HEK293 (cell line): ENCODE measurements at regions not wholly inside any gene's neighbourhood (a gene's known extent, or its start where the extent isn't known, plus 50 kb on each side); places are given as distances from the start of the nearest gene placed in this dataset.

Experiments used
- CTCF ChIA-PET: fragments of 350-600 bp; formaldehyde crosslinking; extraction: SDS; loops from one replicate; lab custom pipeline; 2021; ENCODE audit warnings: antibody characterized with exemption; lab: Yijun Ruan, JAX
- POLR2A ChIA-PET: fragments of 300-600 bp; formaldehyde crosslinking; extraction: SDS; loops from one replicate; lab custom pipeline; 2020; ENCODE audit warnings: antibody characterized with exemption, inconsistent platforms; lab: Yijun Ruan, JAX
- H3K27ac ChIP-seq: fragments of 200-500 bp; sonication (Bioruptor generic); 2 replicates; pipeline ENCODE4 v1.5.1; 2014; ENCODE audit warnings: low read depth, low read length, control low read depth, inconsistent platforms; ENCODE audit errors: extremely low read depth
- H3K36me3 ChIP-seq, 2 experiments: fragments of 200-500 bp in 1 of 2; sonication (Bioruptor generic) in 1 of 2; 1 replicate in 1 of 2; 2 replicates in 1 of 2; pipeline ENCODE4 v1.5.1; 2014 to 2017; ENCODE audit warnings: inconsistent platforms in 2 of 2, low read length in 2 of 2; ENCODE audit not compliant: control insufficient read depth in 2 of 2, insufficient read depth in 1 of 2
- H3K4me1 ChIP-seq: fragments of 200-500 bp; sonication (Bioruptor generic); 2 replicates; pipeline ENCODE4 v1.5.1; 2014; ENCODE audit warnings: mild to moderate bottlenecking, low read length, inconsistent platforms; ENCODE audit not compliant: control insufficient read depth, insufficient read depth
- H3K4me3 ChIP-seq: 2 replicates; pipeline ENCODE4 v1.5.1; 2011; ENCODE audit warnings: low read depth, mild to moderate bottlenecking, control low read depth, low read length, moderate library complexity
- H3K9me3 ChIP-seq: fragments of 200-500 bp; sonication (Bioruptor generic); 2 replicates; pipeline ENCODE4 v1.5.1; 2014; ENCODE audit warnings: low read depth, low read length, inconsistent platforms; ENCODE audit not compliant: control insufficient read depth, insufficient read depth
- GLI4 ChIP-seq: fragments of 450-650 bp; formaldehyde crosslinking; IDR thresholded peaks from 2 replicates; pipeline ENCODE4 v1.5.1; 2016; ENCODE audit warnings: missing biosample characterization, missing genetic modification characterization
- OSR2 ChIP-seq: fragments of 450-650 bp; formaldehyde crosslinking; IDR thresholded peaks from 2 replicates; pipeline ENCODE4 v1.5.1; 2016; ENCODE audit warnings: missing biosample characterization, missing genetic modification characterization
- RBAK ChIP-seq: fragments of 450-650 bp; formaldehyde crosslinking; IDR thresholded peaks from 2 replicates; pipeline ENCODE4 v1.5.1; 2016; ENCODE audit warnings: missing biosample characterization, missing genetic modification characterization
- SALL2 ChIP-seq: fragments of 450-650 bp; formaldehyde crosslinking; IDR thresholded peaks from 2 replicates; pipeline ENCODE4 v1.5.0; 2017; ENCODE audit warnings: missing biosample characterization, mild to moderate bottlenecking, missing genetic modification characterization, borderline replicate concordance
- SP3 ChIP-seq: fragments of 450-650 bp; formaldehyde crosslinking; IDR thresholded peaks from 2 replicates; pipeline ENCODE4 v1.5.1; 2016; ENCODE audit warnings: missing biosample characterization, missing genetic modification characterization
- ZNF37A ChIP-seq: fragments of 450-650 bp; IDR thresholded peaks from 2 replicates; pipeline ENCODE4 v1.5.1; 2018; ENCODE audit warnings: missing biosample characterization, missing genetic modification characterization
- ZNF626 ChIP-seq: fragments of 450-650 bp; sonication (Bioruptor Pico); formaldehyde crosslinking; IDR thresholded peaks from 2 replicates; pipeline ENCODE4 v1.5.1; 2018; ENCODE audit warnings: missing biosample characterization, missing genetic modification characterization, inconsistent platforms
- ZNF768 ChIP-seq: fragments of 450-650 bp; formaldehyde crosslinking; IDR thresholded peaks from 2 replicates; pipeline ENCODE4 v1.5.1; 2018; ENCODE audit warnings: missing biosample characterization, mild to moderate bottlenecking, missing genetic modification characterization
- TF ChIP-seq, protein P1 (sequence below): fragments of 450-650 bp; formaldehyde crosslinking; IDR thresholded peaks from 2 replicates; pipeline ENCODE4 v1.5.1; 2016; ENCODE audit warnings: missing biosample characterization, missing genetic modification characterization
- TF ChIP-seq, protein P2 (sequence below): fragments of 450-650 bp; IDR thresholded peaks from 2 replicates; pipeline ENCODE4 v1.5.1; 2018; ENCODE audit warnings: missing biosample characterization, mild to moderate bottlenecking, missing genetic modification characterization

DNA sequence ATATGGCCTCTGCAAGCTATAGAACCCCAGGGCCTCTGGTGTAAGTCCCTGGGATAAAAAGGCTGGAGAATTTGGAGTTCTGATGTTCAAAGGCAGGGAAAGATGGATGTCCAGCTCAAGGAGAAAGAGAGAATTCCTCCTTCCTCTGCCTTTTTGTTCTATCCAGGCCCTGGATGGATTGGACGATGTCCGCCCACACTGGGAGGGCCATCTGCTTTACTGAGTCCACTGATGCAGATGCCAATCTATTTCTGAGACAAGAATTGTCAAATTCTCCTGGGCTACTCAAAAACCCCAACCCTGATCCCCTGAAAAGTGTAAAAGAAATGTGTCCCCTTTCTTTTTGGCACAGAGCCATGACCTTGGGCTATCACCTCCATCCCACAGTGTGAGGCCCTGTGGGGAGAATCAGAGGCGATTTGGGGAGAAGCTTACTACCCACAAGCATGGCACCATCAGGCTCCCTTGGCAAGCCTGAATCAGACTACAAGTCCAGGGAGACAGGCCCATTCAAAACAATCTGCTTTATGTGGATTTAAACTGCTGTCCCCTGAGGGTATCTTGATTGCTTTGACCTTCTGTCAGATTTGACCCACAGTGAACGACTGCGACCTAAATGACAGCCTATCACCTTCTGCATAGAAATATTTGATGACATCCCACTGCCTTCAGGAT, 334.0 kb downstream of the NUAK1 start:
- Histone ChIP-seq H3K27ac (no peak overlapping the region), H3K4me1 (no peaks in the 10 kb centered on the region), H3K4me3 (no peak overlapping the region), H3K36me3 (no peaks in the 10 kb centered on the region), H3K9me3 (no peaks in the 10 kb centered on the region)
- TF ChIP-seq ZNF768 (no peak), RBAK (tag by site-specific recombination) (no peak), ZNF626 (no peak), SALL2 (tag by site-specific recombination) (no peak), SP3 (tag by site-specific recombination) (no peak)
- TF ChIP-seq, protein P1, sequence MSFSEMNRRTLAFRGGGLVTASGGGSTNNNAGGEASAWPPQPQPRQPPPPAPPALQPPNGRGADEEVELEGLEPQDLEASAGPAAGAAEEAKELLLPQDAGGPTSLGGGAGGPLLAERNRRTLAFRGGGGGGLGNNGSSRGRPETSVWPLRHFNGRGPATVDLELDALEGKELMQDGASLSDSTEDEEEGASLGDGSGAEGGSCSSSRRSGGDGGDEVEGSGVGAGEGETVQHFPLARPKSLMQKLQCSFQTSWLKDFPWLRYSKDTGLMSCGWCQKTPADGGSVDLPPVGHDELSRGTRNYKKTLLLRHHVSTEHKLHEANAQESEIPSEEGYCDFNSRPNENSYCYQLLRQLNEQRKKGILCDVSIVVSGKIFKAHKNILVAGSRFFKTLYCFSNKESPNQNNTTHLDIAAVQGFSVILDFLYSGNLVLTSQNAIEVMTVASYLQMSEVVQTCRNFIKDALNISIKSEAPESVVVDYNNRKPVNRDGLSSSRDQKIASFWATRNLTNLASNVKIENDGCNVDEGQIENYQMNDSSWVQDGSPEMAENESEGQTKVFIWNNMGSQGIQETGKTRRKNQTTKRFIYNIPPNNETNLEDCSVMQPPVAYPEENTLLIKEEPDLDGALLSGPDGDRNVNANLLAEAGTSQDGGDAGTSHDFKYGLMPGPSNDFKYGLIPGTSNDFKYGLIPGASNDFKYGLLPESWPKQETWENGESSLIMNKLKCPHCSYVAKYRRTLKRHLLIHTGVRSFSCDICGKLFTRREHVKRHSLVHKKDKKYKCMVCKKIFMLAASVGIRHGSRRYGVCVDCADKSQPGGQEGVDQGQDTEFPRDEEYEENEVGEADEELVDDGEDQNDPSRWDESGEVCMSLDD (tag by site-specific recombination), result no peak
- ChIA-PET POLR2A (no interaction called here), CTCF (no interaction called here)

DNA sequence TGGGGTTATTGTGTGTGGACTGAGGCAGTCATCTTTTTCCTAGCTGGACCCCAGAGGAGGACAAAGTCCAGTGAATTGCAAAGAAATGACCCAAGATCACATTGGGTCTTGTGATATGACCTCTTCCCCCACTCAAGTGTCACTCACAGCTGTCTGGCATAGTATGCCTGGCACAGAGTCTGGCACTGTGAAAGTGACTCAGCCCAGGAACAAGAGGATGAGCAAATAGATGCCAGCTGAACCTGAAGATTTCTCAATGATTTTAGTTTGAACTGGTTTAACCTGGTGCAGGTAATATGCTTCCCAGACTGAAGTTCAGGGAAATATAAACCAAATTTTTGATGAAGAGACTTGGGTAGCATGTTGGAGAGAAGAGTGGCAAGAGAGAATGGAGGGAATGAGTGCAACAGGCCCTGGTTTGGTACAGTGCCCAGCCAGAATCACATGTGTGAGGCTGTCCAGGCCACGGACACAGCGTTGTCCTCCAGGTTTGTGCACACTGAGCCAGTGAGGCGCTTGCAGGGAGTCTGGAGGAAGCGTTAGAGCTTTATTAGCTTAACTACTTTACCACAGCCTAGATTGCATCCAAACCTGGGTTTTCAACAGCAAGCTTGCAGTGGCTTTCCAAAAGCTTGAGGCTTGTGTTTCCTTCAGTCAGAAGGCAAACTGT, 332.9 kb downstream of the NUAK1 start:
- H3K9me3 ChIP-seq, result no peaks in the 10 kb centered on the region
- H3K4me1 ChIP-seq, result no peaks in the 10 kb centered on the region
- POLR2A ChIA-PET, result no interaction called here
- no peak overlapping the region for H3K4me3 ChIP-seq
- H3K27ac ChIP-seq, result no peak overlapping the region
- TF ChIP-seq GLI4 (tag by site-specific recombination), result no peak
- H3K36me3 ChIP-seq, result no peaks in the 10 kb centered on the region
- CTCF ChIA-PET, result no interaction called here

DNA sequence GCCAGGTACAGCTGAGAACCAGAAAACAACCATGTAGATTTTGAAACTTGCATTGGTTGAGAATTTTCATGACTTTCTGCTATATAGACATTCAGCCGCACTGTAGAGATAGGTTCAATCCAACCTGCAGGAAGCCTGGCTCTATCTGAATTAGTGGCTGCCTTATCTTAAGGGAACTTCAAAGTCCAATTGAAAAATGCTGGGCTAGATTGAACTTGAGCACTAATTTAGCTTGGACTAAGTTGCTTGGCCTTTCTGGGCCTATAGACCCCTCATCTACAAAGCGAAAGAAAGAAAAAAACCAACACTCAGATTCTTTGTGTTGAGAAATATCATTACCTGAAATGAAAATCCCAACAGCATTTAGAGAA, 332.4 kb downstream of the NUAK1 start:
- ChIA-PET POLR2A (no interaction called here), CTCF (no interaction called here)
- Histone ChIP-seq H3K4me1 (no peaks in the 10 kb centered on the region), H3K9me3 (no peaks in the 10 kb centered on the region), H3K4me3 (no peak overlapping the region), H3K27ac (no peak overlapping the region), H3K36me3 (no peaks in the 10 kb centered on the region)
- TF ChIP-seq, protein P2, sequence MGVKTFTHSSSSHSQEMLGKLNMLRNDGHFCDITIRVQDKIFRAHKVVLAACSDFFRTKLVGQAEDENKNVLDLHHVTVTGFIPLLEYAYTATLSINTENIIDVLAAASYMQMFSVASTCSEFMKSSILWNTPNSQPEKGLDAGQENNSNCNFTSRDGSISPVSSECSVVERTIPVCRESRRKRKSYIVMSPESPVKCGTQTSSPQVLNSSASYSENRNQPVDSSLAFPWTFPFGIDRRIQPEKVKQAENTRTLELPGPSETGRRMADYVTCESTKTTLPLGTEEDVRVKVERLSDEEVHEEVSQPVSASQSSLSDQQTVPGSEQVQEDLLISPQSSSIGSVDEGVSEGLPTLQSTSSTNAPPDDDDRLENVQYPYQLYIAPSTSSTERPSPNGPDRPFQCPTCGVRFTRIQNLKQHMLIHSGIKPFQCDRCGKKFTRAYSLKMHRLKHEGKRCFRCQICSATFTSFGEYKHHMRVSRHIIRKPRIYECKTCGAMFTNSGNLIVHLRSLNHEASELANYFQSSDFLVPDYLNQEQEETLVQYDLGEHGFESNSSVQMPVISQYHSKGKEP (tag by site-specific recombination), result no peak
- TF ChIP-seq, protein P1 (tag by site-specific recombination), result no peak
- TF ChIP-seq OSR2 (tag by site-specific recombination), result no peak
- no peak for TF ChIP-seq ZNF37A (tag by site-specific recombination)
